HG03342 (cell line): ENCODE measurements at regions not wholly inside any gene's neighbourhood (a gene's known extent, or its start where the extent isn't known, plus 50 kb on each side); places are given as distances from the start of the nearest gene placed in this dataset.

Experiments used
- ATAC-seq: cut with Tn5 transposase; IDR thresholded peaks from one replicate; pipeline ENCODE4 v1.9.1; 2021; ENCODE audit warnings: mild to moderate bottlenecking, moderate library complexity; ENCODE audit not compliant: unreplicated experiment

- no peak for ATAC-seq
Measured at GRCh38 chr15:95512906-95513305, 817.6 kb upstream of the NR2F2 start.

GRCh38 chr15:95519887-95520286, 810.6 kb upstream of the NR2F2 start:
- no peak for ATAC-seq

GRCh38 chr15:95520511-95520910, 810.0 kb upstream of the NR2F2 start:
- ATAC-seq, result no peak

GRCh38 chr15:95520922-95521321, 809.6 kb upstream of the NR2F2 start:
- ATAC-seq, result no peak

GRCh38 chr15:95522533-95522932, 808.0 kb upstream of the NR2F2 start:
- no peak for ATAC-seq

GRCh38 chr15:95528920-95529319, 801.6 kb upstream of the NR2F2 start:
- ATAC-seq, result no peak

GRCh38 chr15:95536638-95537037, 793.9 kb upstream of the NR2F2 start:
- ATAC-seq, result no peak

- ATAC-seq, result no peak
Measured at GRCh38 chr15:95538693-95539092, 791.8 kb upstream of the NR2F2 start.

GRCh38 chr15:95541301-95541700, 789.2 kb upstream of the NR2F2 start:
- no peak for ATAC-seq

GRCh38 chr15:95549168-95549738, 781.2 kb upstream of the NR2F2 start:
- ATAC-seq, result no peak

GRCh38 chr15:95550702-95551101, 779.8 kb upstream of the NR2F2 start:
- no peak for ATAC-seq

GRCh38 chr15:95556225-95556624, 774.3 kb upstream of the NR2F2 start:
- no peak for ATAC-seq

- ATAC-seq, result no peak
Measured at GRCh38 chr15:95556866-95557225, 773.7 kb upstream of the NR2F2 start.

GRCh38 chr15:95557226-95558046, 773.1 kb upstream of the NR2F2 start:
- no peak for ATAC-seq

GRCh38 chr15:95558131-95558530, 772.4 kb upstream of the NR2F2 start:
- no peak for ATAC-seq

- no peak for ATAC-seq
Measured at GRCh38 chr15:95558916-95559315, 771.6 kb upstream of the NR2F2 start.

GRCh38 chr15:95559875-95560394, 770.6 kb upstream of the NR2F2 start:
- ATAC-seq, result no peak

- no peak for ATAC-seq
Measured at GRCh38 chr15:95561463-95561862, 769.0 kb upstream of the NR2F2 start.

- ATAC-seq, result no peak
Measured at GRCh38 chr15:95563634-95564033, 766.9 kb upstream of the NR2F2 start.

GRCh38 chr15:95565016-95565600, 765.4 kb upstream of the NR2F2 start:
- ATAC-seq, result no peak

GRCh38 chr15:95565690-95566089, 764.8 kb upstream of the NR2F2 start:
- ATAC-seq, result no peak

- no peak for ATAC-seq
Measured at GRCh38 chr15:95567686-95568085, 762.8 kb upstream of the NR2F2 start.
